G401 (cell line): ENCODE measurements at regions not wholly inside any gene's neighbourhood (a gene's known extent, or its start where the extent isn't known, plus 50 kb on each side); places are given as distances from the start of the nearest gene placed in this dataset.
"Not testable (repeated sequence)": the region's sequence is repeated elsewhere in the genome, so short reads cannot be mapped to it uniquely, and the experiment has no call there.

ENCODE experiments used
- DNase-seq: peaks from one replicate; pipeline ENCODE4 v3.0.0-alpha.2; 2015; ENCODE audit warnings: low spot score
- in situ Hi-C: cut with HindIII; loops from 2 replicates; pipeline ENCODE4 v1.10.0; 2016; ENCODE audit warnings: low sequenced_read_pairs, mixed read lengths

DNA sequence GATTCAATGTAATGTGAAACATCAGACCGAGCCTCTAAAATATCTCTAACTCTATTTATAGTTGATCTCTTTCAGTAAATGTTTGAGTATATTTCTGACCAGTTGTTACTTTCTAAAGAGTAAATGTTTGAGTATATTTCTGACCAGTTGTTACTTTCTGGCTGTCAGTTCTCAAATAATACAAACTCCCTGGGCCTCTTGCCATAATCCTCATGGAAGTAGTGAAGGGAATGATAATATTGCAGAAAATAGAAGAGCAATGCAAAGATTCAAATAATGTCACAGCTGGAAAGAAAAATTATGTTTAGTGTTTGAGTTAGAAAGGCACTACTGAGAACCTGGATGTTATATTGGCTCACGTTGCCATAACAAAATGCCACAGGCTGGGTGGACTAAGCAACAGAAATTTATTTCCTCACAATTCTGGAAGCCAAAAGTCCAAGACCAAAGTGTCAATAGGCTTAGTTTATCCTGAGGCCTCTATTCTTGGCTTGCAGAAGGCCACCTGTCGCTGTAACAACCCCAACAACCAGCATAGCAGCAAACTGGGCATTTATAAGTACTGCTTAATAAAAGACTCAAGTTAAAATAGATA lies 470.6 kb upstream of the BCHE start:
- in situ Hi-C loops = no loop called here
- no peak for DNase-seq

DNA sequence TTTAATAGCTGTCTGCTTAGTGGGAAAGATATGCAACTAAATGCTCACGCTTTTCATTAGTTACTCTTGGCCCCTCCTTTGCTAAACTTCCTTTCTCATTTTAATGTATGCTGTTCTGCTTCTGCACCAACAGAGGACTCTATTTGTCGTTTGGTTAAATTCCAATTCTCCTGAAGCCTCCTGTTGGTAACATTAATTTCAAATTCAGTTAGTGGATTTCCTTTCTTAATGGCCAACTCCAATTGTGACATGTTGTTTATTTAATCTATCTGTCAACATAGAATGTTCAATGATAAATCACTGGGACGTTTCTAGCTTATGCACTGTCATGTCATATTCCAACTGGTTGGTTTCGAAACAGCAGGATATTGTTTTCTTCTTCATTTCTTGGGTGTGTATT lies 467.4 kb upstream of the BCHE start:
- no peak for DNase-seq
- in situ Hi-C loops = no loop called here

DNA sequence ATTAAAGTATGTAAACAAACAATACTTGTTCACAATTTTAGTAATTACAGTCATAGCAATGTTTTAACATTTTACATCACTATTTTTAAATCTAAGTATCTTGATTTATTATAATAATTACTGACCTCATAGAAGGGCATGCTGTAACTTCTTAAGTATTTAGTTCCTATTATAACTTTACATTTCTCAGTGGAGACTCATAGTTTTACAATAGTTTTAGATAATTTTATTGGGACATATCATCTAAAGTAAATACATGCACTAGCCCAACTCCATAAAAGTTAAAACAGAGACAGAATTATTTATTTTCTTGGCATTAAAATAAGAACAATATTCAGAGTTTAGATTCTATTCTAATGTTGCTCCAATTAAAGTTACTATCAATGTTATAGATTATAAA lies 466.5 kb upstream of the BCHE start:
- in situ Hi-C loops = no loop called here
- DNase-seq = no peak

DNA sequence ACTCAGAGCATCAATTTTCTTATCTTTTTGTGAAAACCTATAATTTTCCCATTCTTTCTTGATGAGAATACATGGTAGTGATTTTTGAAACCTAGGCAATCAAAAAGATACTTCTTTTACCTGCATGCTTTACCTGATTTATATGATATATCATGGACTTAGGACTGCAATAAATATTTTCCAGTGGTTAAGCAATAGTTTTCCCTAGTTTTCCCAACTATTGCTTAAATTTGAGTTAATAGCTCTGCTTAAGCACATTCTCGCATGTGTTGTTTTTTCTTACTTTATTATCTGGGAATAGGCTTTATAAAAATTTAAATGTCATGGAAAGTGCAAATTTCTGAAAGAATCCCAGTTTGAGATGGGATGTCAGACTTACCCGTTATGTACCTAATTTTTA lies 465.1 kb upstream of the BCHE start:
- in situ Hi-C loops = no loop called here
- DNase-seq = no peak

DNA sequence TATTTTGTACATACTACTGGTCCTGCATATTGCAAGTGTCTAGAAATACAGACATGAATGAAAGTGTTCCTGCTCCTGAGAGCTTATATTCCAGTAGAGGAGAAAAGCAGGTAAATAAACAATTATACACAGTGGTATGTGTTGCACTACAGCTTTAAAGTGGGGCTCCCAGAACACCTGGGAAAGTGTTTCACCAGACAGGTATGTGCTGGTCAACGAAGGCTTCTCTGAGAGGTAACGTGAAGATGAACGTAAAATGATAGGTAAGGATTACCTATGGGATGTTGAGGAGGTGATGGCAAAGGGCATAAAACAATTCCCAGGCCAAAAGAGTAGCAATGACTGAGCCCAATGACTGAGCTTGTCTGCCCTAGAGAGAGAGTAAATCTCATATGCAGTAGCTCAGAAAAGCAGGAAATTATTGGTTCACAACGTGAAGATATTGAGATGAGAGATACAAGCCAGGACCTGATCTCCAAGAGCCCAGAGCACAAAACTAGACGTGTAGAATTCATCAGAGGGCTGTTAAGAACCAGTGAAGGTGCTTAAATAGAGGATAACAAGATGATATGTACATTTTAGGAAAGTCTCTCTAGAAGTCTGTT lies 459.1 kb upstream of the BCHE start:
- in situ Hi-C loops = no loop called here
- no peak for DNase-seq

DNA sequence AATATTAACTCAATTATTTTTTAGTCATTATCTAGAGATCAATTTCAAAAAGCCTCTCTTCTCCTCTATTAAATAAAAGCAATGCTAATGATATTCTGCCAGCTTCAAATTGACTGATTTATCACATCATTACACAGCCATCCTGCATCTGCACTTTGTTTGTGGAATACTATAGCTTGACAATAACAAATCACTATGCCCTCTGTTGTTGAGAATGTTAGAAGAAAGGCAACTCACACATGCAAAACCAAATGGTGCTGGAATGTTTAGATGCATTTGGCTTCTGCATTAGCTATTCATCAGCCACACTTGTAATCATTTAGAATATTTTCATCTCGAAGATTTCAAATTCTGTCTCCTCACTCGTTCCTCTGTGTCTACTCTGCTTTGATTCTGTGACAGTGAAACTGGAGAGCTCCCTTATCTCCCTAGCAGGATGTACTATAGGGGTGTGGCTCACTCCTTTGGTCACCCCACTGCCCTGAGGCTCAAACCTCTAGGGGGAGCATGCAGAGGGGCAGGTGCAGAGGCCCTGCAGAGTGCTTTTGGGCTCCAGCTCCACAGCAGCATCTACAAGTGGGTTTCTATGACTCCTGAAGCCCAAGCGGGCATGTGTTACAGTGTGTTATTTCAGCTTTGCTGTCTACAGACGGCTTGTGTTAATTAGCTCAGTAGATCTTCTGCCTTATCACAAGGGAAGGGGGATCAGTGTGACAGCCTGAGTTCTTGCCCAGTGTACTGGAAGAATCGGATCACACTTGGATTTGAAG lies 454.1 kb upstream of the BCHE start:
- no peak for DNase-seq
- in situ Hi-C loops = no loop called here

DNA sequence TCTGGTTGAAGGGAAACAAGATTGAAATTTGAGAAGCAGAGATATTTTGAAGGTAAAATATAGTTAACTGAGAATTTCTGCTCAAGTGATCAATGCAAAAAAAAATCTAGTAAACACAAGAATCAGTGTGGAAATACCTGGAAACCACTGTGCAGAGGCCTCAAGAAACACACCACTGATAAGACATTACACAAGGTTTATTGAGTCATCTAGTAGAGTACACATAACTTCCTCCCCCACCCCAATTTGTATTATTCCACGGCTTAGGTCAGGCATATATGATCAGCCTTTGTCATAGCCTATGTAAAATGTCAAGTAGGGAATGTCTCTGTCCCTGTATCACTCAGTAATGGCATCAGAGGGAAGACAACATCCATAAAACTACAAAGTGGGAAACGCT lies 447.8 kb upstream of the BCHE start:
- no peak for DNase-seq
- in situ Hi-C loops = no loop called here

DNA sequence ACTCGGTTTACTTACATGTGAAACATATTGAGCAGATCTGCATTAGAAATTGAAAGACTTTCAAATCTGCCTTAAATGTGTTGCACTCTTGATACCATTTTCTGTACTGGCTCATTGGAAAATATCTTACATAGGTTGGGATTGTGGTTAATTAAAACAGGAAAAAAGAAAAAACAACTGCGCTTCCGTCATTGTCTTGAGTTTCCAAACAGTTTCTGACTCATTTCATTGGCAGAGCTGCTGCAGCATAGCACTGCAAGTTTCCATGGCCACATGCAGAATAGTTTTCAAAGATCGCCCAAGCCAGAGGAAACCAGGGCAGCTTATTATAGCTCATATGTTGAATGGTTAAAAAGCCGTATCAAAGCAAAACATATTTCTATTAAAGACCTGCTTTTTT lies 446.6 kb upstream of the BCHE start:
- in situ Hi-C loops = no loop called here
- no peak for DNase-seq

DNA sequence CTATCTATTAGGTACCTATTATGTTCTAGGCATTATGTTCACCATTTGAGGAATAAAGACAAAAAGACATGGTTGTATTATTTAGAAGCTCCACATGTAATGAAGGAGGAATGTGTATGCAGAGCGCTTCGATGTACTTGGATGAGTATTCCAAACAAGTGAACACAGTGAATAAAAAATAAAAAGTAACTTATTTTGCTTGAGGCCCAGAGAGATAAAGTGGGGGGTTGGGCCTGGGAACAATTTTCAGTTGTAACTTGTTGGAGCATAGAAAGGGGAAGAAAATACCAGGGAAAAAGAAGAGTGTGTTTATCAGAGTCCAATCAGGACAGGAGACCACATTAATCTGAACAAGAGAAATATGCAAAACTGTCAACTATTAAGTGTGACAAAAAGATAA lies 445.7 kb upstream of the BCHE start:
- no peak for DNase-seq
- in situ Hi-C loops = no loop called here

DNA sequence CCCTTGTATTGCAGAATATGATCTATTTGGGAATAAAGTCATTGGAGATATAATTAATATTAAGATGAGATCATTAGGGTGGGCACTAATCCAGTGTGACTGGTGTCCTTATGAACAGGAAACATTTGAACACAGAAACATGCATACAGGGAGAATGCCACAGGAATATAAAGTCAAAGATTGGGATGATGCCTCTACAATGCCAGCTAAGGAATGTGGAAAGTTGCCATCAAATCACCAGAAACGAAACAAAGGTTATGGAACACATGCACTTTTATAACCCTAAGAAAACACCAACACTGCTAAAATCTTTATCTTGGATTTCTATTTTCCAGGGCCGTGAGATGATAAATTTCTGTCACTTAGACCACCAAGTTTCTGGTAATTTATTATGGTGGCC lies 442.4 kb upstream of the BCHE start:
- no peak for DNase-seq

DNA sequence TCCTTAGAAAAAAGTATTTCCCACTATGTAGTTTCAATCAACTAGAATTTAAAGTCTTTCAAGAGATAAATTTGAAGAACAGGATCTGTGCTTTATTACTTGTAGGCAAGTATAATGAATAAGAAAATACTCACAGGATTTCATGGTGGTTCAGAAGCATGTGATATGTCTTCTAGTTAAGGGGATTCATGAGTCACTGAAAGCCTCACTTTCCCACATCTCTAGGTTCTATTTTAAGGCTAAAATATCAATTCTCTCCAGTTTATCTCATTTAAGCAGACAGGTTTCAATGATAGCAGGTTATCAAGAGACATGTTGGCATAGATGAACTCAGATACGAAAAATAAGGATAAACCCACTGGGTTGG lies 437.8 kb upstream of the BCHE start:
- in situ Hi-C loops = no loop called here

More for the DNA sequence above, 442.4 kb upstream of the BCHE start:
- in situ Hi-C loops = no loop called here

DNA sequence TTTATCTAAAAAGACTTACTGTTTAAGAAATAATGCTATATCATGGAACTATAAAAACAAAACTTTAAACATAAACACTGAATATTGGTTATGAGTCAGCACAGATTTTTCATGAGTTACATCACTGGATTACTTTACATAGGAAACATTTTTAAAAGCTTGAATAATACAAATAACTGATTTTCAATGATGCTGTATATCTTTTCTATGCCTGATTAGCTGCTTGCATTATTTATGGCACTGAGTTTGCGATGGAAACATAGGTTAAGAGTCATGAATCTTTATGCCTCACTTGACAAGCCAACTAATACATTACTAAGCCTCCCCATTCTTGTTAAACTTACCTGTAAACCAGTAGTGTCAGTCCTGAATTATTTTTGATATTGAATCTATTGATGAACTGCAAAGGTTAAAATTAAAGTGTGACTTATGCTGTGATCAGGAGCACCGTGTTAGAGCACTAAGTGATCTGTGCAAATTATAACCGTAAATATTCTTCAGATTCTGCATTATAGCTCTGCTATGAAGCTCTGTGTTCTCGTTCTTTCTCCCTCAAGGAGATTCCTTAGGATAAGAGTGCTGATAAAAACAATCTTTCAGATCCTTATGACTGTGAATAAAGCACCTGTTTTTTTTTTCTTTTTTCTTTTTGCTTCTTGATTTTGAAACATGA lies 437.3 kb upstream of the BCHE start:
- DNase-seq = no peak
- in situ Hi-C loops = no loop called here

More for the DNA sequence above, 437.8 kb upstream of the BCHE start:
- no peak for DNase-seq

DNA sequence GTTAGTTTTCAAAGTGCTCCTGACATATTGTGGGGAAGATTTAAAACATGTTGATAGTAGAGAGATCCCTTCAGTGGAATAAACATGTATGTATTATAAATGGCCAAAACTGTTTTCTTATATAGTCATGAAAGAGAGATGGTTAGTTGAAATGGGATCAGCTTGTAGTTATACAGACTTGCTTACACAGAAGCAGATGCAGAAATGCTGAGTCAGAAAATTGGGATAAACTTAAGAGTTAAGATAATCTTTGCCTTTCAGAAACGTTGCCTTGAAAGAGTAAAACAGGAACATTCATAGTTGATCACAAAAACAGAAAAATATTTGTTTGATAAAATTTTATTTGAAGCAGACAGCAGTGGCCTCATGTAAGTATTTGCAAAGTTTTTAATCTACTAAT lies 433.2 kb upstream of the BCHE start:
- in situ Hi-C loops = no loop called here
- DNase-seq = no peak

DNA sequence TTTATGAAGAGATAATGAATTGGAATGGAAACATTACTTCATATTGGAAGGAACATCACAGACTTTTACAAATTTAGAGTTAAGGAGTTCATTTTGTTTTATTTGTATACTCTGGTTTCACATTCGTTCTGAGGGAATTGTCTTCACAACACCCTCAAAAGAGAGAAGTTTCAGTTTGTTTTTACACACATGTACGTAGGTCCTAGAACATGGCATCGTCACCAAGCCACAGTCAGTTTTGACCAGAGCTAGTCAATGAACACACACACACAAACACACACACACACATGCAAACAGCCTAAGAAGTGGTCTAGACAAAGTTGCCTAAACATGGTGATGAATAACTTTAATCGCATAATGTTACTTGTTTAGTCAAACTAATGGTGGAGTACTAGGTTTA lies 427.9 kb upstream of the BCHE start:
- in situ Hi-C loops = no loop called here
- DNase-seq = no peak

DNA sequence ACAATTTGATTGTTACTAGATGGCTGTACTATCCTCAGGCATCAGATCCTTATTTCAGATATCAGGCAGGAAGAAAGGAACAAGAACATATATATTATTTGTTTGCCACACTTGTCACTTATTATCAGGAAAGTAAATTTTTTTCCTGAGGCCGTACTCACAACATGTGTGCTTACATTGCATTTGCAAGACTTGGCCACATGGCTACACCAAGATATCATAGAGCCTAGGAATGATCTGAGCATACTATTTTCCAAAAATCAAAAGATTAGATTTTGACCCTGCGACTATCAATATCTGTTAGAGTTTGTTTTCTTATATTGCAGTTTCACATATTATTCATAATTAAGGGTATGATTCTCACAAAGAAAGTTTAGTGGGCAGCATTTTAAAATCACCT lies 426.2 kb upstream of the BCHE start:
- no peak for DNase-seq
- in situ Hi-C loops = no loop called here

DNA sequence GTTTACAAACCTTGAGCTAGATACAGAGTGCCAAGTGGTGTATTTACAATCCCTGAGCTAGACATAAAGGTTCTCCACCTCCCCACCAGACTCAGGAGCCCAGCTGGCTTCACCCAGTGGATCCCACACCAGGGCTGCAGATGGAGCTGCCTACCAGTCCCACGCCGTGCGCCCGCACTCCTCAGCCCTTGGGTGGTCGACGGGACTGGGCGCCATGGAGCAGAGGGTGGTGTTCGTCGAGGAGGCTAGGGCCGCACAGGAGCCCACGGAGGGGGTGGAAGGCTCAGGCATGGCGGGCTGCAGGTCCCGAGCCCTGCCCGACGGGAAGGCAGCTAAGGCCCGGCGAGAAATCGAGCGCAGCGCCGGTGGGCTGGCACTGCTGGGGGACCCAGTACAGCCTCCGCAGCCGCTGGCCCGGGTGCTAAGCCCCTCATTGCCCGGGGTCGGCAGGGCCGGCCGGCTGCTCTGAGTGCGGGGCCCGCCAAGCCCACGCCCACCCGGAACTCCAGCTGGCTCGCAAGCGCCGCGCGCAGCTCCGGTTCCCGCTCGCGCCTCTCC lies 421.1 kb upstream of the BCHE start:
- in situ Hi-C loops, DNase-seq: not testable (repeated sequence)

DNA sequence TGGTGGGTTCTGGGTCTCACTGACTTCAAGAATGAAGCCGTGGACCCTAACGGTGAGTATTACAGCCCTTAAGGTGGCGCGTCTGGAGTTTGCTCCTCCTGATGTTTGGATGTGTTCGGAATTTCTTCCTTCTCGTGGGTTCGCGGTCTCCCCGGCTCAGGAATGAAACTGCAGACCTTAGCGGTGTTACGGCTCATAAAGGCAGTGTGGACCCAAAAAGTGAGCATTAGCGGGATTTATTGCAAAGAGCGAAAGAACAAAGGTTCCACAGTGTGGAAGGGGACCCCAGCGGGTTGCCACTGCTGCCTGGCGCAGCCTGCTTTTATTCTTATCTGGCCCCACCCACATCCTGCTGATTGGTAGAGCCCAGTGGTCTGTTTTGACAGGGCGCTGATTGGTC lies 420.5 kb upstream of the BCHE start:
- in situ Hi-C loops = no loop called here

DNA sequence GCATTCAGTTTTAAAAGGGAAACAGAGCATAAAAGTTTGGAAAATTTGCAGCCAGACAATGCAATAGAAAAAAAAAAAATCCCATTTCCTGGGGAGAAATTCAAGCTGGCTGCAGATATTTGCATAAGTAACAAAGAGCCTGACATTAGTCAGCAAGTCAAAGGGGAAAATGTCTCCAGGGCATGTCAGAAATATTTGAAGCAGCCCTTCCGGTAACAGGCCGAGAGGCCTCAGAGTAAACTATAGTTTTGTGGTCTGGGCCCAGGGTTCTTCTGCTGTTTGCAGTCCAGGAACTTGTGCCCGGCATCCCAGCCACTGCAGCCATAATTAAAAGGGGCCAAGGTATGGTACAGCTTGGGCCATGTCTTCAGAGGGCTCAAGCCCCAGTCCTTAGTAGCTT lies 411.6 kb upstream of the BCHE start:
- DNase-seq = no peak
- in situ Hi-C loops = no loop called here

More for the DNA sequence above, 420.5 kb upstream of the BCHE start:
- DNase-seq = no peak

DNA sequence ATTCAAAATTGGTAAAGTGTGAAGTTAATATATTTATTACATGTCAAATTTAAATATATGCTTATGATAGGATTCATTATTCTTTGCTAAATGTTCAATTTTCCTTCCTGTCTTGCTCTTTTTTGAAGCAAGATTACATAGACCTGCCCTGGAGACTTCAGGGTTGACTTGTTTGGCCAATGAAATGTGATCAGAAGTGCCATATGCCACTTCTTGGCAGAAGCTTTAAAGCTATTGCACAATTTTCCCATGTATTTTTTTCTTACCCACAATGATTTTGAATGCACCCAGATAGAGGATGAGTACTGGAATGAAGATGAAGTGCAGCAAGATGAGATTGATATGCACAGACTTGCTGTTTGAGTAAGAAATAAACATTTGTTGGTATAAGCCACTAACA lies 406.3 kb upstream of the BCHE start:
- peak; percentile 62 for DNase-seq
- in situ Hi-C loops = no loop called here

DNA sequence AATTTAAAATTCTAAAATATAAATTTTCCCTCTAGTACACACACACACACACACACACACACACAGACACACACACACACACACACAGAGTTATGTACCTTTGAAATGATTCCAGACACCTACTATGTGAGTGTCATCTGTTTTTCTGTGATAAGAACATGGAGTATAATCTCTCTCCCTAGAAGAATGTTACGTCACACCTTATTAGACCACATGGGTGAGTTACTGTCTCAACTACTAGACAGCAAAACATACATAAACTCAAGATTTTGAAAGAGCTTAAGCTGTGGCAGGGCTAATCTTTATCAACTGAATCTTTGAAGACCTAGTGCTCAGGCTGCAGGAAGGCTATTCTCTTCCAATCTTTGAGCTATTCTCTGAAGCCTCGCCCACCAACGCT lies 385.9 kb upstream of the BCHE start:
- in situ Hi-C loops = no loop called here
- DNase-seq = no peak
